Muscle of leg (tissue), 3 donors: ENCODE measurements at regions not wholly inside any gene's neighbourhood (a gene's known extent, or its start where the extent isn't known, plus 50 kb on each side); places are given as distances from the start of the nearest gene placed in this dataset.
"Not testable (repeated sequence)": the region's sequence is repeated elsewhere in the genome, so short reads cannot be mapped to it uniquely, and the experiment has no call there.

Experiments
- DNase-seq: peaks from one replicate; pipeline ENCODE4 v3.0.0; 2013
- H3K27ac ChIP-seq: one replicate; pipeline ENCODE4 v1.5.1; 2013; ENCODE audit warnings: mild to moderate bottlenecking, low read length, control low read depth
- H3K27me3 ChIP-seq: one replicate; pipeline ENCODE4 v1.6.1; 2013; ENCODE audit warnings: low read length; ENCODE audit not compliant: control insufficient read depth, insufficient read depth
- H3K36me3 ChIP-seq: one replicate; pipeline ENCODE4 v1.6.1; 2013; ENCODE audit warnings: low read length; ENCODE audit not compliant: control insufficient read depth, insufficient read depth
- H3K4me1 ChIP-seq: one replicate; pipeline ENCODE4 v1.6.1; 2013; ENCODE audit warnings: low read length; ENCODE audit not compliant: control insufficient read depth, insufficient read depth
- H3K4me3 ChIP-seq: one replicate; pipeline ENCODE4 v1.5.1; 2013; ENCODE audit warnings: low read length, control low read depth
- H3K9me3 ChIP-seq: replicated peaks from 2 replicates; pipeline ENCODE4 v1.6.1; 2013; ENCODE audit warnings: low read depth, low read length; ENCODE audit not compliant: control insufficient read depth
- WGBS: methylation state at CpG from one replicate; pipeline ENCODE4 v1.1.5; 2013; ENCODE audit warnings: missing lambda C conversion rate; ENCODE audit not compliant: insufficient coverage; 5-methylcytosine and 5-hydroxymethylcytosine counted together

GRCh38 chr18:78423811-78424210 is 555.8 kb upstream of the SALL3 start:
- H3K36me3 ChIP-seq, result no peaks in the 10 kb centered on the region

GRCh38 chr18:78424403-78425018 is 555.1 kb upstream of the SALL3 start:
- no peaks in the 10 kb centered on the region for H3K9me3 ChIP-seq
- no peak overlapping the region for H3K4me3 ChIP-seq
- H3K36me3 ChIP-seq, result no peaks in the 10 kb centered on the region
- H3K27ac ChIP-seq, result no peak overlapping the region
- no peak for DNase-seq
- H3K4me1 ChIP-seq, result no peaks in the 10 kb centered on the region
- H3K27me3 ChIP-seq, result peaks cover 18% of the 10 kb centered on the region
- 33% methylated on average over 3 of the region's 7 CpGs for WGBS

More at GRCh38 chr18:78423811-78424210, 555.8 kb upstream of the SALL3 start:
- Histone ChIP-seq H3K4me1 (no peaks in the 10 kb centered on the region), H3K27ac (no peak overlapping the region), H3K4me3 (no peak overlapping the region), H3K27me3 (peaks cover 18% of the 10 kb centered on the region), H3K9me3 (no peaks in the 10 kb centered on the region)
- 60% methylated on average over 7 of the region's 12 CpGs for WGBS
- DNase-seq, result no peak

DNA sequence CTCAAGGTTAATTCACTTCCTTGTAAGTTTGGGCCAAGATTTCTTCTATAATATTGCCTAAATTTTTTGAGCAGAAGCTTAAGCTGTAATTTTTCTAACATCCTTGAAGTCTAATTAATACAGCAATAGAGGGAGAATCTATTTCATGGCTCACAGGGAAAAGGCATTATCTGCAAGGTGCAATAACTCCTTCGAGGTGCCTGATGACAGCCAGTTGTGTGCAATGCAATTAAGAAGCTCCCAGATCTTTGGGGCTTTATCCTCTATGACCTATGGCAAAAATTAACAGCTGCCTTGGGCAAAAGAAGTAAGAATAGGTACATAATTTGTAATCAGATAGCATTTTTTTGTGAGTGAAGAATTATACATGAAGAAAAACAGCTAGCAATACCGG is 554.6 kb upstream of the SALL3 start:
- 43% methylated on average over 1 of the region's 2 CpGs for WGBS
- Histone ChIP-seq H3K9me3 (no peaks in the 10 kb centered on the region), H3K4me1 (no peaks in the 10 kb centered on the region), H3K4me3 (no peak overlapping the region), H3K36me3 (no peaks in the 10 kb centered on the region), H3K27me3 (peaks cover 16% of the 10 kb centered on the region), H3K27ac (no peak overlapping the region)
- DNase-seq, result no peak

- H3K27me3 ChIP-seq, result peaks cover 16% of the 10 kb centered on the region
- WGBS, result 85% methylated on average over 12 of the region's 12 CpGs
- DNase-seq, result no peak
- H3K4me3 ChIP-seq, result no peak overlapping the region
- no peaks in the 10 kb centered on the region for H3K9me3 ChIP-seq
- no peaks in the 10 kb centered on the region for H3K4me1 ChIP-seq
- H3K27ac ChIP-seq, result no peak overlapping the region
- H3K36me3 ChIP-seq, result no peaks in the 10 kb centered on the region
Observed at GRCh38 chr18:78427081-78427480, 552.5 kb upstream of the SALL3 start.

GRCh38 chr18:78429127-78430108 is 550.2 kb upstream of the SALL3 start:
- Histone ChIP-seq H3K36me3 (no peaks in the 10 kb centered on the region), H3K9me3 (no peaks in the 10 kb centered on the region), H3K4me3 (no peak overlapping the region), H3K4me1 (no peaks in the 10 kb centered on the region), H3K27me3 (peaks cover 11% of the 10 kb centered on the region), H3K27ac (no peak overlapping the region)
- 80% methylated on average over 52 of the region's 54 CpGs for WGBS
- DNase-seq, result no peak

DNA sequence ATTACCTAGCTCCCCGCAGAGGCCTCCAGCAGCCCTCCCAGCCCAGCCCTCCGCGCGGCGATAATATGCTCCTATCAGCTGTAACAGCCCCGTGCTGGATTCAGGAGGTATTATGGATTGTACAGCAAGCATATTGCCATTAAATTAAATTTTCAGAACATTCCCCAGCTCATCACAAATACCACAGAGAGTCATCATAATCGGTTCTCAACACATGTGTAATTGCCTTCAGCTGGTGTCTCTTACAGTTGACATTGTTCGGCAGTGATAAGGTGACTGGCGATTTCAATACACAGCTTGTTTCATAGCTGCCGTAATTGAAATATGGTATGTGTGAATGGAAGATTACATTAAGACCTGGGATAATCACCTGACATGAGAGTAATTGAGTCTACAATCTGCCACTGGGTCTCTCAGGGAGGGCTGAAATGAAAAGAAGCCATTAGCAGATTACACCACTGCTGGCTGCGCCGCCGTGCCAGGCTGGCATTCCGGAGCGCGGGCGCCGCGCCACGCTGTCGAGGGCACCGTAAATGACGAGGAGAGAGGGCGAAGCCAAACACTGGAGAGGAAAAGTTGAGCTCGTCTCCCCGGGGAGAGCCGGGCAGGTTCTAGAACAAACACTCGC is 549.4 kb upstream of the SALL3 start:
- peaks cover 11% of the 10 kb centered on the region for H3K27me3 ChIP-seq
- H3K4me3 ChIP-seq, result no peak overlapping the region
- no peaks in the 10 kb centered on the region for H3K4me1 ChIP-seq
- no peak overlapping the region for H3K27ac ChIP-seq
- no peak for DNase-seq
- 82% methylated on average over 21 of the region's 28 CpGs for WGBS
- H3K36me3 ChIP-seq, result no peaks in the 10 kb centered on the region
- H3K9me3 ChIP-seq, result no peaks in the 10 kb centered on the region

GRCh38 chr18:78431606-78432005 is 548.0 kb upstream of the SALL3 start:
- Histone ChIP-seq H3K27me3 (peaks cover 8% of the 10 kb centered on the region), H3K36me3 (no peaks in the 10 kb centered on the region), H3K4me1 (no peaks in the 10 kb centered on the region), H3K27ac (no peak overlapping the region), H3K9me3 (no peaks in the 10 kb centered on the region), H3K4me3 (no peak overlapping the region)
- WGBS, result 86% methylated on average over 7 of the region's 13 CpGs
- DNase-seq, result no peak

DNA sequence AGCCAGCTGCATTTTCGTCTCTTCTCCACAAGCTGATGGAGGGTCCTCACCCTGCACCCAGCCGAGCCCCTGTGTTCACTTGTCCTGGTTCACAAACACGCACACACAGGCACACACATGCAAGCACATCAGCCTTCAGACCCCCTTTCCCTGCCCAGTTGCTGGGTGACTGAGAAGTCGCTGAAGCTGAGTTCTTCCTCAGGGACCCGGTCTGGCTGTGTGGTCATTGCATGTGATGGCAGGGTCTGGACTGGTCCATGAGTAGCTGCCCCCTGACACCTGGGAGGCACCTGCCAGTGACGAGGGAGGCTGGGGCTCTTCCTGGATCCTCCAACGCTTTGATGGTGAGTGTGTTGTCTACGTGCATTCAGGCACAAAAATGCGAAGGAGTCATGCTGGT is 546.1 kb upstream of the SALL3 start:
- no peak for DNase-seq
- no peak overlapping the region for H3K27ac ChIP-seq
- WGBS, result 86% methylated on average over 4 of the region's 9 CpGs

DNA sequence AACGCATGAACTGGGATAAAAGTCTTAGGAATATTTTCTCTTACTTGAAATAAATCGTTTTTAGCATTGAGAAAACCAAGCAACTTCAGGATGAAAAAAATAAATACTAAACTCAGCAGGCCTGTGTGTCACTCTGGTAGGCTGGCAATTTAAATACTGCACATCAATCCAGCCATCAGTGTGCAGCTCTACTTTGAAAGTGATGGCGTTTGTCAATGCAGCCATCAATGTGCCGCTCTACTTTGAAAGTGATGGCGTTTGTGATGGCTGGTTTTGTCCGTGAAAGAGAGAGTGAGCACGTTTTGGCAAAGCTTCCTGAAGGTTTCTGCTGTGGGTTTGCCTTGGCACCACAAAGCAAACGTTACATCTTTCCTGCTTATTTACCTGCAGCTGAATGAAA is 543.5 kb upstream of the SALL3 start:
- no peaks in the 10 kb centered on the region for H3K4me1 ChIP-seq
- WGBS, result 79% methylated on average over 5 of the region's 8 CpGs
- no peak for DNase-seq

More for the DNA sequence above, 546.1 kb upstream of the SALL3 start:
- Histone ChIP-seq H3K9me3 (no peaks in the 10 kb centered on the region), H3K36me3 (no peaks in the 10 kb centered on the region), H3K4me3 (no peak overlapping the region), H3K4me1 (no peaks in the 10 kb centered on the region), H3K27me3 (peaks cover 8% of the 10 kb centered on the region)

GRCh38 chr18:78438235-78438634 is 541.4 kb upstream of the SALL3 start:
- H3K4me1 ChIP-seq, DNase-seq, H3K9me3 ChIP-seq, H3K27ac ChIP-seq, H3K27me3 ChIP-seq, H3K4me3 ChIP-seq, H3K36me3 ChIP-seq: not testable (repeated sequence)
- WGBS, result 87% methylated on average over 11 of the region's 13 CpGs

More for the DNA sequence above, 543.5 kb upstream of the SALL3 start:
- Histone ChIP-seq H3K9me3 (no peaks in the 10 kb centered on the region), H3K36me3 (no peaks in the 10 kb centered on the region), H3K27me3 (peaks cover 8% of the 10 kb centered on the region), H3K4me3 (no peak overlapping the region), H3K27ac (no peak overlapping the region)
